H1 (cell line): ENCODE measurements at regions not wholly inside any gene's neighbourhood (a gene's known extent, or its start where the extent isn't known, plus 50 kb on each side); places are given as distances from the start of the nearest gene placed in this dataset.

Source experiments
- CHD1 ChIP-seq: IDR thresholded peaks from 2 replicates; pipeline ENCODE4 v1.6.1; 2012; ENCODE audit warnings: low read depth, low read length, improper control_type of control experiment
- CHD2 ChIP-seq: IDR thresholded peaks from 2 replicates; pipeline ENCODE4 v1.6.1; 2012; ENCODE audit warnings: low read length, improper control_type of control experiment
- CREB1 ChIP-seq: IDR thresholded peaks from 2 replicates; pipeline ENCODE4 v1.6.1; 2012; ENCODE audit warnings: inconsistent platforms
- CTBP2 ChIP-seq: IDR thresholded peaks from 2 replicates; pipeline ENCODE4 v1.7.0; 2011; ENCODE audit warnings: borderline replicate concordance, mild to moderate bottlenecking, moderate library complexity, mixed read lengths, low read length; ENCODE audit not compliant: insufficient read depth, insufficient read length
- GABPA ChIP-seq: IDR thresholded peaks from 2 replicates; pipeline ENCODE4 v1.6.1; 2011; ENCODE audit warnings: mild to moderate bottlenecking, low read length, moderate library complexity, borderline replicate concordance; ENCODE audit not compliant: insufficient read depth
- HDAC2 ChIP-seq, 2 experiments: fragments of 300-600 bp in 1 of 2; sonication (generic) in 1 of 2; IDR thresholded peaks; 2 replicates each; pipeline ENCODE4 v1.6.1; 2011 to 2012; ENCODE audit warnings: low read depth in 2 of 2, low read length in 2 of 2, mild to moderate bottlenecking in 2 of 2, moderate library complexity in 2 of 2, borderline replicate concordance in 1 of 2, inconsistent platforms in 1 of 2
- KDM1A ChIP-seq: fragments of 200-600, 300-600 bp; sonication (generic); IDR thresholded peaks from 2 replicates; pipeline ENCODE4 v1.7.1; 2016; ENCODE audit warnings: mild to moderate bottlenecking, low read length, borderline replicate concordance
- MAFK ChIP-seq: IDR thresholded peaks from 2 replicates; pipeline ENCODE4 v1.6.1; 2012; ENCODE audit warnings: low read depth, mild to moderate bottlenecking, improper control_type of control experiment, low read length
- SIX5 ChIP-seq: IDR thresholded peaks from 2 replicates; pipeline ENCODE4 v1.6.1; 2011; ENCODE audit warnings: mild to moderate bottlenecking, low read depth, low read length
- SP1 ChIP-seq: IDR thresholded peaks from 2 replicates; pipeline ENCODE4 v1.6.1; 2011; ENCODE audit warnings: low read depth, low read length
- TAF7 ChIP-seq: optimal IDR thresholded peaks from 2 replicates; pipeline ENCODE3; 2011; ENCODE audit warnings: low read depth, mild to moderate bottlenecking, inconsistent platforms, low read length, moderate library complexity, borderline replicate concordance

- no peak for TF ChIP-seq CTBP2
- TF ChIP-seq HDAC2 (IDR thresholded peaks at IDR 0.05; ENCODE audit: borderline replicate concordance in 1 of 2, low read depth in 2 of 2, low read length in 2 of 2) = no peak
- TF ChIP-seq TAF7 = no peak
- TF ChIP-seq MAFK = no peak
- TF ChIP-seq CHD2 = no peak
- TF ChIP-seq SP1 = no peak
- no peak for TF ChIP-seq SIX5
- TF ChIP-seq KDM1A = no peak
- TF ChIP-seq CHD1 = no peak
- TF ChIP-seq GABPA = no peak
- no peak for TF ChIP-seq CREB1
- TF ChIP-seq, all 59 proteins: peak for 0
Observed at GRCh38 chr5:159765760-159766517, 150.3 kb upstream of the ADRA1B start (continued).
